ENCODE measurements at regions not wholly inside any gene's neighbourhood (a gene's known extent, or its start where the extent isn't known, plus 50 kb on each side); places are given as distances from the start of the nearest gene placed in this dataset.

GRCh38 chr20:1737134-1737533, 79.6 kb upstream of the SIRPG start:
- H3K4me2 ChIP-seq (ENCODE audit: insufficient read depth, low read length): no peak overlapping the region
- DNase-seq (ENCODE audit: low read depth, low spot score) (no peak), FAIRE-seq (no peak)
- H3K9ac ChIP-seq (replicated peaks; ENCODE audit: extremely low read depth, insufficient read depth, low read length): no peak overlapping the region
- H2AFZ ChIP-seq (ENCODE audit: low read depth, low read length): no peak overlapping the region
- TF ChIP-seq POLR2AphosphoS5 (IDR thresholded peaks at IDR 0.05; ENCODE audit: insufficient read depth, low read depth, low read length): no peak
- no peak for TF ChIP-seq GATA2 (IDR thresholded peaks at IDR 0.05; ENCODE audit: insufficient read depth, insufficient read length, low read depth, low read length)
- no peak for TF ChIP-seq EZH2 (IDR thresholded peaks at IDR 0.05; ENCODE audit: borderline replicate concordance, low read depth, low read length, severe bottlenecking)
- no peak for TF ChIP-seq POLR2A (IDR thresholded peaks at IDR 0.05; ENCODE audit: low read depth, low read length)
- H3K27ac ChIP-seq (ENCODE audit: insufficient read depth, low read depth, low read length): no peak overlapping the region
- BruUV-seq (replicated peaks): no TSS peak
- POLR2A ChIA-PET: no interaction called here
- H3K4me1 ChIP-seq (ENCODE audit: control insufficient read depth, extremely low read depth, insufficient read depth, low read length): no peaks in the 10 kb centered on the region
- H3K79me2 ChIP-seq (ENCODE audit: control insufficient read depth, insufficient read depth, low read length): no peaks in the 10 kb centered on the region
- H3K9me3 ChIP-seq (replicated peaks; ENCODE audit: control insufficient read depth, insufficient read depth, low read length): no peaks in the 10 kb centered on the region
- peaks cover 5 to 16% of the 10 kb centered on the region in 2 experiments for H3K27me3 ChIP-seq (ENCODE audit: control insufficient read depth in 2 of 2, insufficient read depth in 2 of 2, low read length in 2 of 2)
- H3K36me3 ChIP-seq (ENCODE audit: control insufficient read depth in 2 of 2, extremely low read depth in 1 of 2, insufficient read depth in 2 of 2, low read length in 2 of 2): no peaks in the 10 kb centered on the region
- dilution Hi-C loops (cut with MboI; ENCODE audit: extremely low pct_ligation_motif_present, low sequenced_read_pairs) (no loop called here), intact Hi-C loops (cut with micrococcal nuclease) (no loop called here)
- CTCF ChIA-PET: interaction anchor here (0.7 kb wide), 1 partner anchor 8 kb away, joined by 3 read pairs; no protein-coding TSS in a partner anchor
- no peak overlapping the region for H3K4me3 ChIP-seq (replicated peaks in 1 of 3; ENCODE audit: insufficient read depth in 1 of 3, low read depth in 1 of 3, low read length in 3 of 3)
- no peaks in the 10 kb centered on the region for H4K20me1 ChIP-seq (replicated peaks; ENCODE audit: control insufficient read depth, extremely low read depth, insufficient read depth, low read length)
- H3K9me1 ChIP-seq (replicated peaks; ENCODE audit: control insufficient read depth, extremely low read depth, insufficient read depth, low read length): no peaks in the 10 kb centered on the region

- ChIA-PET POLR2A (no interaction called here), CTCF (interaction anchor here (0.7 to 2.5 kb wide), 3 partner anchors 226 to 232 kb away, joined by 3 to 10 read pairs (median 8); no protein-coding TSS in a partner anchor)
- Histone ChIP-seq H2AFZ (ENCODE audit: low read depth, low read length) (no peak overlapping the region), H3K4me3 (replicated peaks in 1 of 3; ENCODE audit: insufficient read depth in 1 of 3, low read depth in 1 of 3, low read length in 3 of 3) (no peak overlapping the region), H3K4me2 (ENCODE audit: insufficient read depth, low read length) (no peak overlapping the region), H3K9me1 (replicated peaks; ENCODE audit: control insufficient read depth, extremely low read depth, insufficient read depth, low read length) (no peaks in the 10 kb centered on the region), H3K9ac (replicated peaks; ENCODE audit: extremely low read depth, insufficient read depth, low read length) (no peak overlapping the region), H3K36me3 (ENCODE audit: control insufficient read depth in 2 of 2, extremely low read depth in 1 of 2, insufficient read depth in 2 of 2, low read length in 2 of 2) (no peaks in the 10 kb centered on the region), H3K79me2 (ENCODE audit: control insufficient read depth, insufficient read depth, low read length) (no peaks in the 10 kb centered on the region), H4K20me1 (replicated peaks; ENCODE audit: control insufficient read depth, extremely low read depth, insufficient read depth, low read length) (no peaks in the 10 kb centered on the region), H3K27me3 (ENCODE audit: control insufficient read depth in 2 of 2, insufficient read depth in 2 of 2, low read length in 2 of 2) (peaks cover 5 to 9% of the 10 kb centered on the region in 2 experiments), H3K27ac (ENCODE audit: insufficient read depth, low read depth, low read length) (no peak overlapping the region), H3K9me3 (replicated peaks; ENCODE audit: control insufficient read depth, insufficient read depth, low read length) (no peaks in the 10 kb centered on the region), H3K4me1 (ENCODE audit: control insufficient read depth, extremely low read depth, insufficient read depth, low read length) (no peaks in the 10 kb centered on the region)
- dilution Hi-C loops (cut with MboI; ENCODE audit: extremely low pct_ligation_motif_present, low sequenced_read_pairs) (no loop called here), intact Hi-C loops (cut with micrococcal nuclease) (no loop called here)
- BruUV-seq (replicated peaks): no TSS peak
- DNase-seq (ENCODE audit: low read depth, low spot score) (no peak), FAIRE-seq (no peak)
- TF ChIP-seq GATA2 (IDR thresholded peaks at IDR 0.05; ENCODE audit: insufficient read depth, insufficient read length, low read depth, low read length): no peak
- no peak for TF ChIP-seq CTCF (IDR thresholded peaks at IDR 0.05; ENCODE audit: extremely low read depth in 1 of 2, insufficient read depth in 1 of 2, low read depth in 1 of 2, low read length in 2 of 2)
- no peak for TF ChIP-seq MAX (IDR thresholded peaks at IDR 0.05; ENCODE audit: insufficient read depth, insufficient read length)
- TF ChIP-seq EZH2 (IDR thresholded peaks at IDR 0.05; ENCODE audit: borderline replicate concordance, low read depth, low read length, severe bottlenecking): no peak
- no peak for TF ChIP-seq POLR2AphosphoS5 (IDR thresholded peaks at IDR 0.05; ENCODE audit: insufficient read depth, low read depth, low read length)
- no peak for TF ChIP-seq JUN (IDR thresholded peaks at IDR 0.05; ENCODE audit: borderline replicate concordance, insufficient read depth, insufficient read length, low read depth)
- no peak for TF ChIP-seq FOS (IDR thresholded peaks at IDR 0.05; ENCODE audit: borderline replicate concordance, insufficient read depth, low read length)
Observed at GRCh38 chr20:1735417-1736089, 78.0 kb upstream of the SIRPG start.

All from endothelial cell of umbilical vein (primary cell).